Upper lobe of right lung (tissue), 1 donor: ENCODE measurements at regions not wholly inside any gene's neighbourhood (a gene's known extent, or its start where the extent isn't known, plus 50 kb on each side); places are given as distances from the start of the nearest gene placed in this dataset.

ENCODE experiments used
- ATAC-seq: fragments of 200-7000 bp; cut with Tn5 transposase; one replicate; pipeline ENCODE4 v1.9.1; 2020; ENCODE audit warnings: mild to moderate bottlenecking, moderate library complexity
- DNase-seq: peaks from one replicate; pipeline ENCODE4 v3.0.0-alpha.2; 2020
- H3K27ac ChIP-seq: fragments of 200-600 bp; one replicate; pipeline ENCODE4 v1.8.0; 2022
- H3K27me3 ChIP-seq: fragments of 200-600 bp; one replicate; pipeline ENCODE4 v1.8.0; 2022; ENCODE audit warnings: mild to moderate bottlenecking
- H3K36me3 ChIP-seq: fragments of 200-600 bp; one replicate; pipeline ENCODE4 v1.8.0; 2022
- H3K4me1 ChIP-seq: fragments of 200-600 bp; one replicate; pipeline ENCODE4 v1.8.0; 2022
- H3K4me3 ChIP-seq: fragments of 200-600 bp; one replicate; pipeline ENCODE4 v1.8.0; 2022; ENCODE audit warnings: mild to moderate bottlenecking
- H3K9me3 ChIP-seq: fragments of 200-600 bp; one replicate; pipeline ENCODE4 v1.8.0; 2022
- intact Hi-C: fragments of 100-400 bp; cut with DNase I; formaldehyde crosslinking; loops from one replicate; pipeline ENCODE4 v1.11.0; 2022
- TF ChIP-seq, protein P1 (sequence below): fragments of 200-600 bp; IDR thresholded peaks from one replicate; pipeline ENCODE4 v1.8.0; 2022; ENCODE audit warnings: antibody characterized with exemption
- donor health status: DM: no; HTN: yes; CAD: no; lungs with severe emphysema.

DNA sequence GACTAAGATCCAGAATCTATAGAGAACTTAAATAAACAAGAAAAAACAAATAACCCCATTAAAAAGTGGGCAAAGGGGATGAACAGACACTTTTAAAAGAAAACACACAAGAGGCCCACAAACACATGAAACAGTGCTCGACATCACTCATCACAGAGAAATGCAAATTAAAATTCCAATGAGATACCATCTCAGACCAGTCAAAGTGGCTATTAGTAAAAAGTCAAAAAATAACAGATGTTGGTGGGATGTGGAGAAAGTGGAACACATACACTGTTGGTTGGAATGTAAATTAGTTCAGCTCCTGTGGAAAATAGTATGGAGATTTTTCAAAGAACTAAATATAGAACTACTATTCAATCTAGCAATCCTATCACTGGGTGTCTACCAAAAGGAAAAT, 143.1 kb downstream of the IFI44 start:
- Histone ChIP-seq H3K9me3 (no peaks in the 10 kb centered on the region), H3K4me1 (no peaks in the 10 kb centered on the region), H3K27me3 (no peaks in the 10 kb centered on the region), H3K27ac (no peak overlapping the region), H3K36me3 (no peaks in the 10 kb centered on the region), H3K4me3 (no peak overlapping the region)
- DNase-seq, result no peak
- intact Hi-C loops, result no loop called here
- ATAC-seq, result no peak
- TF ChIP-seq, protein P1, sequence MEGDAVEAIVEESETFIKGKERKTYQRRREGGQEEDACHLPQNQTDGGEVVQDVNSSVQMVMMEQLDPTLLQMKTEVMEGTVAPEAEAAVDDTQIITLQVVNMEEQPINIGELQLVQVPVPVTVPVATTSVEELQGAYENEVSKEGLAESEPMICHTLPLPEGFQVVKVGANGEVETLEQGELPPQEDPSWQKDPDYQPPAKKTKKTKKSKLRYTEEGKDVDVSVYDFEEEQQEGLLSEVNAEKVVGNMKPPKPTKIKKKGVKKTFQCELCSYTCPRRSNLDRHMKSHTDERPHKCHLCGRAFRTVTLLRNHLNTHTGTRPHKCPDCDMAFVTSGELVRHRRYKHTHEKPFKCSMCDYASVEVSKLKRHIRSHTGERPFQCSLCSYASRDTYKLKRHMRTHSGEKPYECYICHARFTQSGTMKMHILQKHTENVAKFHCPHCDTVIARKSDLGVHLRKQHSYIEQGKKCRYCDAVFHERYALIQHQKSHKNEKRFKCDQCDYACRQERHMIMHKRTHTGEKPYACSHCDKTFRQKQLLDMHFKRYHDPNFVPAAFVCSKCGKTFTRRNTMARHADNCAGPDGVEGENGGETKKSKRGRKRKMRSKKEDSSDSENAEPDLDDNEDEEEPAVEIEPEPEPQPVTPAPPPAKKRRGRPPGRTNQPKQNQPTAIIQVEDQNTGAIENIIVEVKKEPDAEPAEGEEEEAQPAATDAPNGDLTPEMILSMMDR, result no peak

DNA sequence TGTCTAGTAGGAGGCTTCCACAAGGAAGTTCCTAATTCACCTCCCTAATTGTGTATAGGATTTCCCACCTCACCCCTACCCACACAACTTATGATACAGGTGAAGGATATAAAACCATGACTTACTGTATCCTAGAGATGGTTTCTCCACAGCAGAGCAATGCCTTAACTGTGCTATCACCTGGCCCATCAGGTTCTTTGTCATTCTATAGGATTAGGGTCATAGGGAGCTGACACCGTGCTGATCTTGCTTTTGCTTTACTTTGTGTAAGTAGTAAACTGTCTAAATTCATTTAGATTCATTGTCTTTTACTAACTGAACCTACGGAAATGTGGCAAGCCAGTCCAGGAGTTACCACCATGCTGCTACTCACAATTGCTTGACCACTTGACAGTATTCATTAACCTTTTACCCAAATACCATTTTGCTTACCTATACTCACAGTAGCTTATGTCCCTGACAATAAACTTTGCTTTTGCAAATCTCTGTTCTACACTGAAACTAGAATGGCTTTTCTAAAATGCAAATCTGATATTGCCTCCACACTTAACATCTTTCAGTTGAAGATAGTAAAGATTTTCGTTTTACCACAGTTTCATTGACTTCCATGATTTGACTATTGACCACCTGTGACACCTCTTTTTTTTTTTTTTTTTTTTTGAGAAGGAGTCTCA, 147.6 kb downstream of the IFI44 start:
- Histone ChIP-seq H3K9me3 (no peaks in the 10 kb centered on the region), H3K27me3 (no peaks in the 10 kb centered on the region), H3K4me1 (no peaks in the 10 kb centered on the region), H3K4me3 (no peak overlapping the region), H3K27ac (no peak overlapping the region), H3K36me3 (no peaks in the 10 kb centered on the region)
- DNase-seq, result no peak
- TF ChIP-seq, protein P1, result no peak
- no peak for ATAC-seq
- intact Hi-C loops, result no loop called here

DNA sequence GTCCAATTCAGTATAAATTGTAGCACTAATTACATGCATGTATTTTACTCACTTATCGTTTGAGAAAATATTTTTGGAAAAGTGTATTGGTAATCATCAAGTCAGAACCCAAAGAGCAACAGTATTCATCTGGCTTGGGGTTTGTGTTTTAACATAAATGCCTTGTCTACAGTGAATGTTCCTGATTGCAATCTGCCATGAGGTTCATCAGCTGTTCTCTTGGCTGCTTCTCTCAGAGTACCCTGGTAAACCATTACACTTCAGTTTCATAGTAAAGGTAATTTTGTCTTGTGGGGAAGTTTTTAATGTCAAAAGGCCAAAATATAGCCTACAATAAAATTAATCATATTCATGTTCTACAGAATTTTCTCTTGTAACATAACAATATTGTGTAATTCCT, 150.3 kb downstream of the IFI44 start:
- no peaks in the 10 kb centered on the region for H3K36me3 ChIP-seq
- intact Hi-C loops, result no loop called here
- DNase-seq (no peak), ATAC-seq (no peak)
- no peaks in the 10 kb centered on the region for H3K4me1 ChIP-seq
- no peaks in the 10 kb centered on the region for H3K9me3 ChIP-seq
- no peak overlapping the region for H3K4me3 ChIP-seq
- TF ChIP-seq, protein P1, result no peak
- H3K27ac ChIP-seq, result no peak overlapping the region
- H3K27me3 ChIP-seq, result no peaks in the 10 kb centered on the region

DNA sequence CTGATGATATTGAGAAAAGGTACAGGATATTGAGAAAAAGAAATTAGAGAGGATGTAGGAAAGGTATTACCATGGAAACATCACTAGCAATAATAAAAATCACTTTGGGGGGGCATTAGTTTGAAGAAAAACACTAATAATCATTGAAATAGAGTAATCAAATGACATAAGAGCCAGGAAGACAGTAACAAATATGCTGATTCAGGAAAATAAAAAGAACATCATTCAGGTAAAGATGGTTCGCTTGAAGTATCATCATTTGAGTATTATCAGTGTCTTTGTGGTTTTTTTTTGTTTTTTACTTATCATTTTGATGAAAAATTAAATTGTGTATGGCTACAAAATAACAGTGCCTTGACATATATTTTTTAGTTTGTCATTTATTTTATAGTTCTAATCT, 164.5 kb downstream of the IFI44 start:
- no peaks in the 10 kb centered on the region for H3K36me3 ChIP-seq
- H3K27me3 ChIP-seq, result no peaks in the 10 kb centered on the region
- DNase-seq (no peak), ATAC-seq (no peak)
- TF ChIP-seq, protein P1, result no peak
- H3K27ac ChIP-seq, result no peak overlapping the region
- intact Hi-C loops, result no loop called here
- H3K4me3 ChIP-seq, result no peak overlapping the region
- no peaks in the 10 kb centered on the region for H3K9me3 ChIP-seq
- H3K4me1 ChIP-seq, result no peaks in the 10 kb centered on the region

DNA sequence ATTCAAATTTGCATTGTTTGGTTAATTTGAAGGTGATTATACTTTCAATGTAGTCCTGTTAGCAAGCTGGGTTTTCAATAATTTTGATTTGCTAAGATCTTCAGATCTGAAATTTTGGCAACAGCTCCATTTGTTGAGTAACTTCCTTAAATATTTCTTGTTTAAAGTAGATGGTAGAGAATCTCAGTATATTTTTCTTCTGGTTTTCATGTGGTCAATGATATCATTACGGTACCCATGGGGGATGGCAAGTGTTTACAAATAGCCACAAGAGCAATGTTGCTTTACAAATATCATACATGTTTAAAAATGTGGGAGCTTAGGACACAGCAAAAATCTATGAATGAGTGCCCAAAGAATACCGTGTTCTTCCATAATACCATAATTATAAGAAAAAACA, 175.9 kb downstream of the IFI44 start:
- H3K36me3 ChIP-seq, result no peaks in the 10 kb centered on the region
- no peak for ATAC-seq
- TF ChIP-seq, protein P1, result no peak
- H3K4me1 ChIP-seq, result no peaks in the 10 kb centered on the region
- no peak for DNase-seq
- no peak overlapping the region for H3K4me3 ChIP-seq
- H3K27ac ChIP-seq, result no peak overlapping the region
- intact Hi-C loops, result no loop called here
- no peaks in the 10 kb centered on the region for H3K27me3 ChIP-seq
- no peaks in the 10 kb centered on the region for H3K9me3 ChIP-seq

DNA sequence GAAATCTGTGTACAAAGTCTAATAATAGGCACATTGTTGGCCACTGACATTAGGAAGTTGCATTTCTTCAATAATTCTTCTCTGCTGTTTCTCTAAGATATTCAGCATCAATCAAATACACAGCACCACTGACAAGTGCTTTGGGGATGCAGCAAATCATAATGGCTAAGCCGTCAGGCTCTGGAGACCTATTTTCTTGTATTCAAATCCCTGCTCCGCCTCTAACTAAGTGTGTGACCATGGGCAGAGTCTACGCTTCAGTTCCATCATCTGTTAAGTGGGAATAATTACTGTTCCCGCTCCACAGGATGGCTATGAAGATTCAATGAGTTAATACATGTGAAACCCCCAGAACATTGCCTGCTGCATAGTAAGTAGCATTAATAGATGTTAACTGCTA, 176.9 kb downstream of the ADGRL4 start:
- no peaks in the 10 kb centered on the region for H3K4me1 ChIP-seq
- no peak overlapping the region for H3K27ac ChIP-seq
- H3K9me3 ChIP-seq, result no peaks in the 10 kb centered on the region
- no peaks in the 10 kb centered on the region for H3K27me3 ChIP-seq
- intact Hi-C loops, result no loop called here
- no peaks in the 10 kb centered on the region for H3K36me3 ChIP-seq
- H3K4me3 ChIP-seq, result no peak overlapping the region
- ATAC-seq (no peak), DNase-seq (no peak)
- TF ChIP-seq, protein P1, result no peak
